Neural crest cell (in vitro differentiated cells): ENCODE measurements at regions not wholly inside any gene's neighbourhood (a gene's known extent, or its start where the extent isn't known, plus 50 kb on each side); places are given as distances from the start of the nearest gene placed in this dataset.
A peak's percentile ranks its signal among the peaks of the same experiment; 100 is the strongest.

Experiments used
- DNase-seq: peaks from one replicate; pipeline ENCODE4 v3.0.0; 2021; ENCODE audit warnings: low read depth, mixed read lengths, low spot score
- H3K27ac Mint-ChIP-seq: one replicate; pipeline ENCODE4 v1.8.0; 2021; ENCODE audit warnings: mild to moderate bottlenecking, mixed read lengths; ENCODE audit not compliant: unreplicated experiment
- H3K27me3 Mint-ChIP-seq: 2 replicates; pipeline ENCODE4 v1.8.0; 2021; ENCODE audit warnings: low read depth, mild to moderate bottlenecking, mixed read lengths
- H3K36me3 Mint-ChIP-seq: 2 replicates; pipeline ENCODE4 v1.8.0; 2021; ENCODE audit warnings: low read depth, mild to moderate bottlenecking, mixed read lengths
- H3K4me1 Mint-ChIP-seq: 2 replicates; pipeline ENCODE4 v1.8.0; 2021; ENCODE audit warnings: mixed read lengths
- H3K4me3 Mint-ChIP-seq: one replicate; pipeline ENCODE4 v1.8.0; 2021; ENCODE audit warnings: mild to moderate bottlenecking, mixed read lengths
- H3K9me3 Mint-ChIP-seq: 2 replicates; pipeline ENCODE4 v1.8.0; 2021; ENCODE audit warnings: mixed read lengths
- CTCF ChIP-seq: fragments of 200-600 bp; sonication (generic); conservative IDR thresholded peaks from 2 replicates; pipeline ENCODE4 v1.5.0; 2021; ENCODE audit warnings: antibody characterized with exemption, mild to moderate bottlenecking

- no peak overlapping the region for H3K4me3 Mint-ChIP-seq
- H3K27me3 Mint-ChIP-seq: no peaks in the 10 kb centered on the region
- no peak overlapping the region for H3K27ac Mint-ChIP-seq
- no peak for DNase-seq
- peaks cover 13% of the 10 kb centered on the region for H3K9me3 Mint-ChIP-seq
- peaks cover 2% of the 10 kb centered on the region for H3K36me3 Mint-ChIP-seq
- TF ChIP-seq CTCF: no peak
- H3K4me1 Mint-ChIP-seq: no peaks in the 10 kb centered on the region
These were observed 877.5 kb downstream of the TFAP2A start for GRCh38 chr6:9537381-9537780.

- Mint-ChIP-seq H3K4me1 (no peaks in the 10 kb centered on the region), H3K36me3 (peaks cover 2% of the 10 kb centered on the region), H3K9me3 (peaks cover 13% of the 10 kb centered on the region), H3K27ac (no peak overlapping the region), H3K4me3 (no peak overlapping the region), H3K27me3 (no peaks in the 10 kb centered on the region)
- no peak for DNase-seq
- no peak for TF ChIP-seq CTCF
These were observed 879.8 kb downstream of the TFAP2A start for GRCh38 chr6:9535106-9535505.

GRCh38 chr6:9532621-9533557, 882.0 kb downstream of the TFAP2A start:
- TF ChIP-seq CTCF: no peak
- H3K9me3 Mint-ChIP-seq: peaks cover 13% of the 10 kb centered on the region
- no peak overlapping the region for H3K4me3 Mint-ChIP-seq
- H3K4me1 Mint-ChIP-seq: no peaks in the 10 kb centered on the region
- H3K36me3 Mint-ChIP-seq: peaks cover 2% of the 10 kb centered on the region
- no peak for DNase-seq
- H3K27me3 Mint-ChIP-seq: no peaks in the 10 kb centered on the region
- H3K27ac Mint-ChIP-seq: no peak overlapping the region

- H3K9me3 Mint-ChIP-seq: peaks cover 11% of the 10 kb centered on the region
- peaks cover 8% of the 10 kb centered on the region for H3K36me3 Mint-ChIP-seq
- H3K4me3 Mint-ChIP-seq: no peak overlapping the region
- TF ChIP-seq CTCF: no peak
- no peaks in the 10 kb centered on the region for H3K4me1 Mint-ChIP-seq
- peak overlapping the region; percentile 74 for H3K27ac Mint-ChIP-seq
- no peak for DNase-seq
- H3K27me3 Mint-ChIP-seq: no peaks in the 10 kb centered on the region
These were observed 887.1 kb downstream of the TFAP2A start for GRCh38 chr6:9527679-9528286.

- H3K27ac Mint-ChIP-seq: no peak overlapping the region
- no peak for DNase-seq
- no peak overlapping the region for H3K4me3 Mint-ChIP-seq
- TF ChIP-seq CTCF: no peak
- peaks cover 6% of the 10 kb centered on the region for H3K36me3 Mint-ChIP-seq
- no peaks in the 10 kb centered on the region for H3K27me3 Mint-ChIP-seq
- H3K4me1 Mint-ChIP-seq: no peaks in the 10 kb centered on the region
- peaks cover 8% of the 10 kb centered on the region for H3K9me3 Mint-ChIP-seq
These were observed 891.4 kb downstream of the TFAP2A start for GRCh38 chr6:9523462-9523861.
